NCI-H2227 treated with DMSO at 0.1 percent for 48 hours (cell line): ENCODE measurements at regions not wholly inside any gene's neighbourhood (a gene's known extent, or its start where the extent isn't known, plus 50 kb on each side); places are given as distances from the start of the nearest gene placed in this dataset.

ENCODE experiments used
- DNase-seq: peaks from one replicate; lab custom pipeline; 2025; lab: John Stamatoyannopoulos, UW

- no peak for DNase-seq
Measured at GRCh38 chr6:14187406-14187805, 69.8 kb downstream of the CD83 start.

- no peak for DNase-seq
Measured at GRCh38 chr6:14189074-14189473, 71.5 kb downstream of the CD83 start.

- no peak for DNase-seq
Measured at GRCh38 chr6:14190191-14190928, 72.8 kb downstream of the CD83 start.

- DNase-seq, result no peak
Measured at GRCh38 chr6:14190929-14191224, 73.3 kb downstream of the CD83 start.

- DNase-seq, result no peak
Measured at GRCh38 chr6:14191761-14192160, 74.2 kb downstream of the CD83 start.

- no peak for DNase-seq
Measured at GRCh38 chr6:14192216-14192788, 74.7 kb downstream of the CD83 start.

- no peak for DNase-seq
Measured at GRCh38 chr6:14193524-14193923, 76.0 kb downstream of the CD83 start.

GRCh38 chr6:14194483-14194882, 76.9 kb downstream of the CD83 start:
- no peak for DNase-seq

- no peak for DNase-seq
Measured at GRCh38 chr6:14194976-14195375, 77.4 kb downstream of the CD83 start.

GRCh38 chr6:14196026-14196425, 78.5 kb downstream of the CD83 start:
- no peak for DNase-seq

GRCh38 chr6:14197118-14197517, 79.5 kb downstream of the CD83 start:
- no peak for DNase-seq

GRCh38 chr6:14200047-14200446, 82.5 kb downstream of the CD83 start:
- no peak for DNase-seq

GRCh38 chr6:14202947-14203346, 85.4 kb downstream of the CD83 start:
- no peak for DNase-seq

- no peak for DNase-seq
Measured at GRCh38 chr6:14206391-14206790, 88.8 kb downstream of the CD83 start.

GRCh38 chr6:14207448-14207847, 89.9 kb downstream of the CD83 start:
- DNase-seq, result no peak

GRCh38 chr6:14209000-14209399, 91.4 kb downstream of the CD83 start:
- no peak for DNase-seq

- no peak for DNase-seq
Measured at GRCh38 chr6:14210077-14210476, 92.5 kb downstream of the CD83 start.

- peak; percentile 94 for DNase-seq
Measured at GRCh38 chr6:14210663-14211561, 93.3 kb downstream of the CD83 start.

GRCh38 chr6:14211562-14211942, 94.0 kb downstream of the CD83 start:
- DNase-seq, result peak; percentile 40

GRCh38 chr6:14212020-14212419, 94.4 kb downstream of the CD83 start:
- DNase-seq, result no peak

GRCh38 chr6:14212632-14213031, 95.1 kb downstream of the CD83 start:
- no peak for DNase-seq

- no peak for DNase-seq
Measured at GRCh38 chr6:14216946-14217684, 99.5 kb downstream of the CD83 start.
